GM21381 (cell line): ENCODE measurements at regions not wholly inside any gene's neighbourhood (a gene's known extent, or its start where the extent isn't known, plus 50 kb on each side); places are given as distances from the start of the nearest gene placed in this dataset.
"Not testable (repeated sequence)": the region's sequence is repeated elsewhere in the genome, so short reads cannot be mapped to it uniquely, and the experiment has no call there.

Experiments used
- ATAC-seq: cut with Tn5 transposase; IDR thresholded peaks from one replicate; pipeline ENCODE4 v1.9.1; 2021; ENCODE audit warnings: mild to moderate bottlenecking, moderate library complexity; ENCODE audit not compliant: unreplicated experiment

- no peak for ATAC-seq
Observed at GRCh38 chr2:195364015-195364965, 292.7 kb upstream of the SLC39A10 start.

- ATAC-seq, result no peak
Observed at GRCh38 chr2:195363496-195363895, 293.5 kb upstream of the SLC39A10 start.

GRCh38 chr2:195360242-195360641 lies 296.8 kb upstream of the SLC39A10 start:
- ATAC-seq, result no peak

GRCh38 chr2:195359043-195359735 lies 297.8 kb upstream of the SLC39A10 start:
- no peak for ATAC-seq

- ATAC-seq, result no peak
Observed at GRCh38 chr2:195356920-195357440, 300.0 kb upstream of the SLC39A10 start.

- ATAC-seq, result no peak
Observed at GRCh38 chr2:195356026-195356425, 301.0 kb upstream of the SLC39A10 start.

- no peak for ATAC-seq
Observed at GRCh38 chr2:195352581-195352980, 304.4 kb upstream of the SLC39A10 start.

- no peak for ATAC-seq
Observed at GRCh38 chr2:195343942-195344530, 313.0 kb upstream of the SLC39A10 start.

- ATAC-seq, result peak; percentile 62
Observed at GRCh38 chr2:195343540-195343939, 313.5 kb upstream of the SLC39A10 start.

GRCh38 chr2:195342061-195342460 lies 315.0 kb upstream of the SLC39A10 start:
- ATAC-seq, result no peak

GRCh38 chr2:195338856-195339255 lies 318.2 kb upstream of the SLC39A10 start:
- no peak for ATAC-seq

GRCh38 chr2:195337597-195337996 lies 319.4 kb upstream of the SLC39A10 start:
- ATAC-seq, result peak; percentile 61

- ATAC-seq, result no peak
Observed at GRCh38 chr2:195333869-195334268, 323.2 kb upstream of the SLC39A10 start.

- no peak for ATAC-seq
Observed at GRCh38 chr2:195331966-195332365, 325.1 kb upstream of the SLC39A10 start.

- no peak for ATAC-seq
Observed at GRCh38 chr2:195331129-195331528, 325.9 kb upstream of the SLC39A10 start.

GRCh38 chr2:195330513-195330956 lies 326.5 kb upstream of the SLC39A10 start:
- no peak for ATAC-seq

GRCh38 chr2:195329784-195330183 lies 327.2 kb upstream of the SLC39A10 start:
- ATAC-seq, result not testable (repeated sequence)

- no peak for ATAC-seq
Observed at GRCh38 chr2:195326537-195326936, 330.5 kb upstream of the SLC39A10 start.

GRCh38 chr2:195322324-195322723 lies 334.7 kb upstream of the SLC39A10 start:
- ATAC-seq, result no peak

GRCh38 chr2:195320413-195320973 lies 336.5 kb upstream of the SLC39A10 start:
- peak; percentile 89 for ATAC-seq
